ENCODE measurements at regions not wholly inside any gene's neighbourhood (a gene's known extent, or its start where the extent isn't known, plus 50 kb on each side); places are given as distances from the start of the nearest gene placed in this dataset.
A peak's percentile ranks its signal among the peaks of the same experiment; 100 is the strongest.

DNA sequence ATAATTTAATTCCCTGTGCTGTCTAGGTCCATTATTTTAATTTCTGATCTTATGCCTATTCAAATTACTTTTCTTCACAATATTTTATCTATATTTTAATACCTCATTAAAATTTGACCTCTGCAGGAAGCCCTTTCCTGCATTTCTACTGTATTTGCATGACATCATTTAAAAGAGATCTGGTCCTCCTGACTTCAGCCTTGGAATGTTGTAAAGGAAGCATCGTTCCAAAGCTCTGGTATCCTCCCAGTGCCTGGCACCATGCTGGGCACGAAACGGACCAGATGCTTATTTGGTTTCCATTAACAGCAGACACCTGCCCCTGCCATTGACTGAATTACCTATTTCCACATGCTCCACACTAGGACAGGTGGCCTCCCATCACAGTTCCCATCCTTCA, 247.5 kb downstream of the KLF6 start:
- no peaks in the 10 kb centered on the region for H3K27me3 Mint-ChIP-seq
- POLR2A ChIA-PET: no interaction called here
- H3K36me3 Mint-ChIP-seq: no peaks in the 10 kb centered on the region
- DNase-seq: no peak
- no peaks in the 10 kb centered on the region for H3K9me3 Mint-ChIP-seq
- no peak overlapping the region for H3K27ac Mint-ChIP-seq
- no peaks in the 10 kb centered on the region for H3K4me1 Mint-ChIP-seq
- ATAC-seq: no peak
- H3K4me3 Mint-ChIP-seq: no peak overlapping the region

- Mint-ChIP-seq H3K9me3 (no peaks in the 10 kb centered on the region), H3K4me3 (no peak overlapping the region), H3K4me1 (no peaks in the 10 kb centered on the region), H3K27me3 (peaks cover 0 to 1% (median 0%) of the 10 kb centered on the region in 5 donors), H3K36me3 (no peaks in the 10 kb centered on the region), H3K27ac (no peak overlapping the region)
- DNase-seq (no peak), ATAC-seq (no peak)
- POLR2A ChIA-PET: no interaction called here
These were observed 250.0 kb downstream of the KLF6 start for GRCh38 chr10:3535001-3535400.

GRCh38 chr10:3534433-3534832, 250.6 kb downstream of the KLF6 start:
- H3K27ac Mint-ChIP-seq: no peak overlapping the region
- POLR2A ChIA-PET: no interaction called here
- no peak overlapping the region for H3K4me3 Mint-ChIP-seq
- H3K4me1 Mint-ChIP-seq: no peaks in the 10 kb centered on the region
- no peak for DNase-seq
- H3K36me3 Mint-ChIP-seq: no peaks in the 10 kb centered on the region
- peaks cover 0 to 1% (median 0%) of the 10 kb centered on the region in 5 donors for H3K27me3 Mint-ChIP-seq
- H3K9me3 Mint-ChIP-seq: no peaks in the 10 kb centered on the region
- ATAC-seq: no peak

GRCh38 chr10:3533296-3533695, 251.7 kb downstream of the KLF6 start:
- Mint-ChIP-seq H3K27me3 (peaks cover 0 to 2% (median 0%) of the 10 kb centered on the region in 5 donors), H3K36me3 (no peaks in the 10 kb centered on the region), H3K4me1 (no peaks in the 10 kb centered on the region), H3K27ac (no peak overlapping the region), H3K4me3 (no peak overlapping the region), H3K9me3 (no peaks in the 10 kb centered on the region)
- POLR2A ChIA-PET: no interaction called here
- ATAC-seq (no peak), DNase-seq (no peak)

- no peaks in the 10 kb centered on the region for H3K4me1 Mint-ChIP-seq
- ATAC-seq: no peak
- H3K36me3 Mint-ChIP-seq: no peaks in the 10 kb centered on the region
- no peak overlapping the region for H3K4me3 Mint-ChIP-seq
- POLR2A ChIA-PET: no interaction called here
- H3K27me3 Mint-ChIP-seq: peaks cover 0 to 5% (median 0%) of the 10 kb centered on the region in 5 donors
- no peaks in the 10 kb centered on the region for H3K9me3 Mint-ChIP-seq
- no peak overlapping the region for H3K27ac Mint-ChIP-seq
- no peak for DNase-seq
These were observed 252.4 kb downstream of the KLF6 start for GRCh38 chr10:3532644-3533043.

- no peaks in the 10 kb centered on the region for H3K36me3 Mint-ChIP-seq
- H3K9me3 Mint-ChIP-seq: no peaks in the 10 kb centered on the region
- H3K27ac Mint-ChIP-seq: no peak overlapping the region
- POLR2A ChIA-PET: no interaction called here
- H3K4me1 Mint-ChIP-seq: no peaks in the 10 kb centered on the region
- peaks cover 0 to 5% (median 0%) of the 10 kb centered on the region in 5 donors for H3K27me3 Mint-ChIP-seq
- ATAC-seq (no peak), DNase-seq (no peak)
- no peak overlapping the region for H3K4me3 Mint-ChIP-seq
These were observed 253.3 kb downstream of the KLF6 start for GRCh38 chr10:3531670-3532069.

GRCh38 chr10:3530783-3531645, 254.0 kb downstream of the KLF6 start:
- Mint-ChIP-seq H3K4me1 (no peaks in the 10 kb centered on the region), H3K36me3 (no peaks in the 10 kb centered on the region), H3K27me3 (peaks cover 0 to 5% (median 0%) of the 10 kb centered on the region in 5 donors), H3K9me3 (no peaks in the 10 kb centered on the region), H3K4me3 (no peak overlapping the region), H3K27ac (no peak overlapping the region)
- POLR2A ChIA-PET: no interaction called here
- ATAC-seq (no peak), DNase-seq (no peak)

GRCh38 chr10:3530346-3530745, 254.7 kb downstream of the KLF6 start:
- Mint-ChIP-seq H3K4me3 (no peak overlapping the region), H3K9me3 (no peaks in the 10 kb centered on the region), H3K27me3 (peaks cover 0 to 5% (median 0%) of the 10 kb centered on the region in 5 donors), H3K4me1 (no peaks in the 10 kb centered on the region), H3K36me3 (no peaks in the 10 kb centered on the region), H3K27ac (no peak overlapping the region)
- ATAC-seq: no peak
- POLR2A ChIA-PET: no interaction called here
- no peak for DNase-seq

DNA sequence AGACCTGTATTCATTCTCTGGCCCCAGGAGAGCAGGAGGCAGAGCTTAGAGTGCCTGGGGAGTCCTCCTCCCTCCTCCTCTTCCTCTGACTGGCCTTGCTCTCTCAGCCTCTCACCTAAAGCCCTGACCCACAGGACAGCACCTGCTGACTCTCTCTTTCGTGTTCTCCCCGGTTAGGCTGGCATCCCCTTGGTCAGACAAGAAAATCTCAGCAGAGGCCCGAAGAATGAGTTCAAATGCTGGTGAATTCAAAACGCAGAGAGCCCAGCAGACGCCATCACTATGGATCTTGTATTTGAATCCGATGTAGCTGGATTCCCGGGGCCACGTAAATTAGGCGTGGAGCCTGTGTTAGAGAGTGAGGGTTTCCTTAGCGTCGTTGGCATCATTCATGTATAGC, 255.3 kb downstream of the KLF6 start:
- H3K9me3 Mint-ChIP-seq: no peaks in the 10 kb centered on the region
- no peak overlapping the region for H3K4me3 Mint-ChIP-seq
- no peaks in the 10 kb centered on the region for H3K36me3 Mint-ChIP-seq
- no peak for ATAC-seq
- no peaks in the 10 kb centered on the region for H3K4me1 Mint-ChIP-seq
- POLR2A ChIA-PET: no interaction called here
- DNase-seq: no peak
- peaks cover 0 to 5% (median 0%) of the 10 kb centered on the region in 5 donors for H3K27me3 Mint-ChIP-seq
- peak overlapping the region in 1 of 10 donors; percentile 17 for H3K27ac Mint-ChIP-seq

- H3K9me3 Mint-ChIP-seq: no peaks in the 10 kb centered on the region
These were observed 256.1 kb downstream of the KLF6 start for GRCh38 chr10:3528823-3529403.

GRCh38 chr10:3528271-3528670, 256.7 kb downstream of the KLF6 start:
- ATAC-seq: no peak
- H3K36me3 Mint-ChIP-seq: no peaks in the 10 kb centered on the region
- H3K27me3 Mint-ChIP-seq: peaks cover 0 to 5% (median 0%) of the 10 kb centered on the region in 5 donors
- H3K4me1 Mint-ChIP-seq: no peaks in the 10 kb centered on the region
- no peak overlapping the region for H3K4me3 Mint-ChIP-seq
- no peak overlapping the region for H3K27ac Mint-ChIP-seq
- H3K9me3 Mint-ChIP-seq: no peaks in the 10 kb centered on the region
- no peak for DNase-seq
- POLR2A ChIA-PET: no interaction called here

More at GRCh38 chr10:3528823-3529403, 256.1 kb downstream of the KLF6 start:
- no peak overlapping the region for H3K27ac Mint-ChIP-seq
- no peaks in the 10 kb centered on the region for H3K4me1 Mint-ChIP-seq
- POLR2A ChIA-PET: no interaction called here
- no peak overlapping the region for H3K4me3 Mint-ChIP-seq
- no peaks in the 10 kb centered on the region for H3K36me3 Mint-ChIP-seq
- ATAC-seq (no peak), DNase-seq (no peak)
- peaks cover 0 to 5% (median 0%) of the 10 kb centered on the region in 5 donors for H3K27me3 Mint-ChIP-seq

GRCh38 chr10:3527869-3528268, 257.1 kb downstream of the KLF6 start:
- Mint-ChIP-seq H3K9me3 (no peaks in the 10 kb centered on the region), H3K27me3 (peaks cover 0 to 6% (median under 1%) of the 10 kb centered on the region in 5 donors), H3K36me3 (no peaks in the 10 kb centered on the region), H3K27ac (no peak overlapping the region), H3K4me1 (no peaks in the 10 kb centered on the region), H3K4me3 (no peak overlapping the region)
- DNase-seq (no peak), ATAC-seq (no peak)
- POLR2A ChIA-PET: no interaction called here

DNA sequence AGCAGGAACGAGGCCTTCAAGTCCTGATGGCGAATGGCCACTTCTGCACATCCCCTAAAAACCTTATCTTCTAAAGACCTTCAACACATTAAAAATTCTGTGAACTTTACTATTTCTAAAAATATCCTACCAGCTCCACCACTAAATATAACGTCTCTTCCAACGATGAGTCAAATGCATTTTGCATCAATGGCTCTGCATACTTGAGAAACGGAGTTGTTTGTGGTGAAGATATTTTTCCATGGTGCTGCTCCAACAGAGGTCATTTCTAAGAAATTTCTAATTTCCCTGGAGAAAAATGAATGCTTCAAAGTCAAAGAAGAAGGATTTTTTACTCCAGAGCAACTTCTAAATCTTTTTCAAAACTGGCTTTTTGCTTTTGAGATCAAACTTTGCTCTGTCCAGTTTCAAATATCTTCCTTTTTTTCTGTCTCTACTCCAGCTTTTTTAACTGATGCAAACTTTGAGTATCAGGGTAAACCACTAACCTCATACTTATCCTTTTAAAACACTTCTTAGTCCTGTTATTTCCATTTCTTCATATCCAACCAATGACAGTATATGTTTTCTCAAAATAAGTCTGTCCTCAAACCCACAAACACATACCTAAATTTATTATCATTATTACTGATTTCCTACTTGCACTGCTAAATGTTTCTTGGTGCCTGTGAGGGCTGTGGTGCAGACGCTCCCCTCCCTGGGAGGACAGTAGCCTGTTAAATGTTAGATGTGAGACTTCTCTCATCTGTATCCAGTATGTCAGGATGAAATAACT, 258.1 kb downstream of the KLF6 start:
- H3K4me1 Mint-ChIP-seq: no peaks in the 10 kb centered on the region
- H3K27ac Mint-ChIP-seq: no peak overlapping the region
- no peaks in the 10 kb centered on the region for H3K36me3 Mint-ChIP-seq
- H3K9me3 Mint-ChIP-seq: no peaks in the 10 kb centered on the region
- ATAC-seq: no peak
- POLR2A ChIA-PET: no interaction called here
- no peak for DNase-seq
- H3K4me3 Mint-ChIP-seq: no peak overlapping the region
- H3K27me3 Mint-ChIP-seq: peaks cover 0 to 8% (median 2%) of the 10 kb centered on the region in 5 donors
